VCaP (cell line): ENCODE measurements at regions not wholly inside any gene's neighbourhood (a gene's known extent, or its start where the extent isn't known, plus 50 kb on each side); places are given as distances from the start of the nearest gene placed in this dataset.

ENCODE experiments used
- H3K27ac ChIP-seq: fragments of 450-650 bp; 2 replicates; pipeline ENCODE4 v1.5.1; 2017
- CTCF ChIP-seq: fragments of 450-650 bp; conservative IDR thresholded peaks from 2 replicates; pipeline ENCODE4 v1.5.1; 2017; ENCODE audit warnings: mild to moderate bottlenecking, moderate library complexity

GRCh38 chr2:16075045-16076012 is 135.0 kb downstream of the MYCN start:
- no peak overlapping the region for H3K27ac ChIP-seq
- no peak for TF ChIP-seq CTCF

- no peak overlapping the region for H3K27ac ChIP-seq
- no peak for TF ChIP-seq CTCF
Measured at GRCh38 chr2:16073921-16074425, 133.6 kb downstream of the MYCN start.

GRCh38 chr2:16073471-16073870 is 133.1 kb downstream of the MYCN start:
- no peak for TF ChIP-seq CTCF
- no peak overlapping the region for H3K27ac ChIP-seq

GRCh38 chr2:16072638-16073290 is 132.4 kb downstream of the MYCN start:
- no peak for TF ChIP-seq CTCF
- H3K27ac ChIP-seq = no peak overlapping the region

- no peak overlapping the region for H3K27ac ChIP-seq
- no peak for TF ChIP-seq CTCF
Measured at GRCh38 chr2:16071865-16072637, 131.7 kb downstream of the MYCN start.

DNA sequence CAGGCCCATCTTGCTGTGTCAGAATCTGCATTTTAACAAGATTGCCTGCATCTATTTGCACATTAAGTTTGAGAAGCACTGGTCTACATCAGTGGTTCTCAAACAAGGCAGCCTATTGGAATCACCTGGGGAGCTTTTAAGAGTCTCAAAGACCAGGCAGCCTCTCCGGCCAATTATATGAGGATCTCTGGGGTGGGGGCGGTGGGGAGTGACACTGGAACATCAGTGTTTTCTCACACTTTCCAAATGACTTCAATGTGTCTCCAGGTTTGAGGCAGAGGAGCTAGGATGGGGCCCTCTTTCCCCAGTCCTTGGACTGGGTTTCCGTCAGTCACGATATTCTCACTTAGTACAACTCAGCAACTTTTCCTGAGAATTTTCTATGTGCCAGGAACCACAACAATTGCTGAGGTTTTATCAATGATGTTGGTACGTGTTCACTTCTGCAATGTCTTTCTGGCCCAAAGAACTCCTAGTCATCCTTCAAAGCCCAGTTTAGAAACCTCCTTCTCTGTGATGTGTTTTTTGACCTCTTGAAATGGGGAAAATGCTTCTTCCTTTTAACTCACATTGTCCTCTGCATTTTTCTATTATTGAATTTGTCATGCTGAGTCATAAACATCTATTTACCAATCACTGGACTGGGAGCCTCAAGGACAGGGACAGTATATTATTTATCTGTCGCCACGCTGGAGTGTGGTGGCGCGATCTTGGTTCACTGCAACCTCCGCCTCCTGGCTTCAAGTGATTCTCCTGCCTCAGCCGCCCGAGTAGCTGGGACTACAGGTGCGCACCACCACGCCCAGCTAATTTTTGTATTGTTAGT is 130.9 kb downstream of the MYCN start:
- no peak for TF ChIP-seq CTCF
- H3K27ac ChIP-seq = peak overlapping the region; percentile 66
